RWPE2 (cell line): ENCODE measurements at regions not wholly inside any gene's neighbourhood (a gene's known extent, or its start where the extent isn't known, plus 50 kb on each side); places are given as distances from the start of the nearest gene placed in this dataset.
A peak's percentile ranks its signal among the peaks of the same experiment; 100 is the strongest.

Experiments
- ATAC-seq: fragments of 200-7000 bp; cut with Tn5 transposase; 3 replicates; pipeline ENCODE4 v1.9.1; 2021; ENCODE audit warnings: low read depth
- DNase-seq: peaks from one replicate; pipeline ENCODE4 v3.0.0-alpha.2; 2020; ENCODE audit warnings: low spot score
- H3K27ac ChIP-seq: fragments of 450-650 bp; 2 replicates; pipeline ENCODE4 v1.5.1; 2017; ENCODE audit warnings: mild to moderate bottlenecking; ENCODE audit not compliant: poor library complexity, severe bottlenecking
- H3K27me3 ChIP-seq: fragments of 250-450 bp; sonication (Bioruptor Pico); 2 replicates; pipeline ENCODE4 v1.5.1; 2021; ENCODE audit warnings: mild to moderate bottlenecking, moderate library complexity; ENCODE audit not compliant: insufficient read depth, poor library complexity, severe bottlenecking
- H3K36me3 ChIP-seq: fragments of 250-450 bp; sonication (Bioruptor Pico); 2 replicates; pipeline ENCODE4 v1.5.1; 2020; ENCODE audit warnings: low read depth, mild to moderate bottlenecking, moderate library complexity
- H3K4me1 ChIP-seq: fragments of 250-450 bp; sonication (Bioruptor Pico); 2 replicates; pipeline ENCODE4 v1.5.1; 2021; ENCODE audit warnings: mild to moderate bottlenecking, moderate library complexity; ENCODE audit not compliant: insufficient read depth, poor library complexity, severe bottlenecking
- H3K4me3 ChIP-seq: fragments of 250-450 bp; sonication (Bioruptor Pico); 2 replicates; pipeline ENCODE4 v1.5.1; 2021; ENCODE audit warnings: mild to moderate bottlenecking, moderate library complexity; ENCODE audit not compliant: severe bottlenecking
- H3K9me3 ChIP-seq: fragments of 250-450 bp; sonication (Bioruptor Pico); 2 replicates; pipeline ENCODE4 v1.5.1; 2021; ENCODE audit warnings: mild to moderate bottlenecking, moderate library complexity; ENCODE audit not compliant: severe bottlenecking
- CTCF ChIP-seq: fragments of 450-650 bp; IDR thresholded peaks from one replicate; pipeline ENCODE4 v1.5.1; 2017; ENCODE audit warnings: mild to moderate bottlenecking, moderate library complexity; ENCODE audit not compliant: poor library complexity, severe bottlenecking

GRCh38 chr15:38176155-38176554 is 76.5 kb upstream of the SPRED1 start:
- peaks cover 4% of the 10 kb centered on the region for H3K27me3 ChIP-seq
- ATAC-seq, result peak; percentile 73
- H3K4me3 ChIP-seq, result no peak overlapping the region
- no peaks in the 10 kb centered on the region for H3K4me1 ChIP-seq
- no peaks in the 10 kb centered on the region for H3K9me3 ChIP-seq
- no peak overlapping the region for H3K27ac ChIP-seq
- TF ChIP-seq CTCF, result no peak
- H3K36me3 ChIP-seq, result no peaks in the 10 kb centered on the region
- no peak for DNase-seq

- TF ChIP-seq CTCF, result no peak
- DNase-seq (no peak), ATAC-seq (no peak)
- Histone ChIP-seq H3K36me3 (no peaks in the 10 kb centered on the region), H3K27ac (no peak overlapping the region), H3K9me3 (no peaks in the 10 kb centered on the region), H3K4me1 (no peaks in the 10 kb centered on the region), H3K27me3 (peaks cover 4% of the 10 kb centered on the region), H3K4me3 (no peak overlapping the region)
Observed at GRCh38 chr15:38176691-38177090, 75.9 kb upstream of the SPRED1 start.

GRCh38 chr15:38182900-38183299 is 69.7 kb upstream of the SPRED1 start:
- no peaks in the 10 kb centered on the region for H3K9me3 ChIP-seq
- no peak overlapping the region for H3K27ac ChIP-seq
- no peak for DNase-seq
- TF ChIP-seq CTCF, result no peak
- no peaks in the 10 kb centered on the region for H3K4me1 ChIP-seq
- peaks cover 4% of the 10 kb centered on the region for H3K27me3 ChIP-seq
- no peak overlapping the region for H3K4me3 ChIP-seq
- H3K36me3 ChIP-seq, result no peaks in the 10 kb centered on the region
- ATAC-seq, result no peak

GRCh38 chr15:38186507-38186906 is 66.1 kb upstream of the SPRED1 start:
- Histone ChIP-seq H3K4me1 (no peaks in the 10 kb centered on the region), H3K27ac (no peak overlapping the region), H3K36me3 (no peaks in the 10 kb centered on the region), H3K9me3 (no peaks in the 10 kb centered on the region), H3K27me3 (no peaks in the 10 kb centered on the region), H3K4me3 (no peak overlapping the region)
- ATAC-seq (peak; percentile 18; the same call in 1 of the 3 replicates), DNase-seq (no peak)
- no peak for TF ChIP-seq CTCF

GRCh38 chr15:38187630-38188313 is 64.9 kb upstream of the SPRED1 start:
- Histone ChIP-seq H3K36me3 (no peaks in the 10 kb centered on the region), H3K27me3 (no peaks in the 10 kb centered on the region), H3K4me1 (no peaks in the 10 kb centered on the region), H3K27ac (no peak overlapping the region), H3K4me3 (no peak overlapping the region), H3K9me3 (no peaks in the 10 kb centered on the region)
- ATAC-seq (no peak), DNase-seq (no peak)
- no peak for TF ChIP-seq CTCF
